Duodenal mucosa (tissue), 2 donors: ENCODE measurements at regions not wholly inside any gene's neighbourhood (a gene's known extent, or its start where the extent isn't known, plus 50 kb on each side); places are given as distances from the start of the nearest gene placed in this dataset.

Source experiments
- H3K27ac ChIP-seq: one replicate; pipeline ENCODE4 v1.7.0; 2013; ENCODE audit warnings: low read depth, low read length
- H3K27me3 ChIP-seq, 2 donors: one replicate each; pipeline ENCODE4 v1.7.0; 2013; ENCODE audit warnings: low read length in 2 of 2, control low read depth in 1 of 2; ENCODE audit not compliant: insufficient read depth in 2 of 2, control insufficient read depth in 1 of 2
- H3K36me3 ChIP-seq, 2 donors: one replicate each; pipeline ENCODE4 v1.7.0; 2013; ENCODE audit warnings: low read length in 2 of 2, control low read depth in 1 of 2; ENCODE audit not compliant: insufficient read depth in 2 of 2, control insufficient read depth in 1 of 2
- H3K4me1 ChIP-seq, 2 donors: one replicate each; pipeline ENCODE4 v1.7.0; 2013; ENCODE audit warnings: low read length in 2 of 2, control low read depth in 1 of 2; ENCODE audit not compliant: insufficient read depth in 2 of 2, control insufficient read depth in 1 of 2
- H3K4me3 ChIP-seq, 2 donors: one replicate each; pipeline ENCODE4 v1.7.0; 2013; ENCODE audit warnings: low read length in 2 of 2, low read depth in 1 of 2
- H3K9ac ChIP-seq, 2 donors: one replicate each; pipeline ENCODE4 v1.7.0; 2013; ENCODE audit warnings: low read length in 2 of 2, low read depth in 1 of 2
- H3K9me3 ChIP-seq, 2 donors: one replicate each; pipeline ENCODE4 v1.7.0; 2013; ENCODE audit warnings: low read length in 2 of 2, control low read depth in 1 of 2; ENCODE audit not compliant: control insufficient read depth in 1 of 2

GRCh38 chr15:29434280-29434679 lies 164.7 kb upstream of the NSMCE3 start:
- Histone ChIP-seq H3K27me3 (no peaks in the 10 kb centered on the region), H3K4me1 (peaks cover 2 to 5% of the 10 kb centered on the region in 2 donors), H3K4me3 (no peak overlapping the region), H3K36me3 (no peaks in the 10 kb centered on the region), H3K9me3 (no peaks in the 10 kb centered on the region), H3K9ac (no peak overlapping the region), H3K27ac (no peak overlapping the region)

GRCh38 chr15:29433507-29434248 lies 164.1 kb upstream of the NSMCE3 start:
- no peak overlapping the region for H3K27ac ChIP-seq
- peaks cover 0 to 2% of the 10 kb centered on the region in 2 donors for H3K4me1 ChIP-seq

GRCh38 chr15:29433050-29433318 lies 163.4 kb upstream of the NSMCE3 start:
- H3K4me1 ChIP-seq, result no peaks in the 10 kb centered on the region
- no peak overlapping the region for H3K4me3 ChIP-seq
- H3K9me3 ChIP-seq, result no peaks in the 10 kb centered on the region
- H3K27me3 ChIP-seq, result no peaks in the 10 kb centered on the region
- no peaks in the 10 kb centered on the region for H3K36me3 ChIP-seq
- no peak overlapping the region for H3K27ac ChIP-seq
- H3K9ac ChIP-seq, result no peak overlapping the region

More at GRCh38 chr15:29433507-29434248, 164.1 kb upstream of the NSMCE3 start:
- Histone ChIP-seq H3K9me3 (no peaks in the 10 kb centered on the region), H3K9ac (no peak overlapping the region), H3K4me3 (no peak overlapping the region), H3K36me3 (no peaks in the 10 kb centered on the region), H3K27me3 (no peaks in the 10 kb centered on the region)

GRCh38 chr15:29432191-29433049 lies 162.8 kb upstream of the NSMCE3 start:
- H3K4me1 ChIP-seq, result no peaks in the 10 kb centered on the region
- no peak overlapping the region for H3K9ac ChIP-seq
- H3K27ac ChIP-seq, result no peak overlapping the region
- H3K27me3 ChIP-seq, result no peaks in the 10 kb centered on the region
- H3K4me3 ChIP-seq, result no peak overlapping the region
- H3K36me3 ChIP-seq, result no peaks in the 10 kb centered on the region
- no peaks in the 10 kb centered on the region for H3K9me3 ChIP-seq

GRCh38 chr15:29430831-29431230 lies 161.2 kb upstream of the NSMCE3 start:
- no peaks in the 10 kb centered on the region for H3K27me3 ChIP-seq
- no peaks in the 10 kb centered on the region for H3K36me3 ChIP-seq
- no peak overlapping the region for H3K4me3 ChIP-seq
- no peaks in the 10 kb centered on the region for H3K9me3 ChIP-seq
- H3K27ac ChIP-seq, result no peak overlapping the region
- no peak overlapping the region for H3K9ac ChIP-seq
- no peaks in the 10 kb centered on the region for H3K4me1 ChIP-seq

GRCh38 chr15:29430124-29430523 lies 160.5 kb upstream of the NSMCE3 start:
- H3K27me3 ChIP-seq, result no peaks in the 10 kb centered on the region
- no peaks in the 10 kb centered on the region for H3K4me1 ChIP-seq
- H3K36me3 ChIP-seq, result no peaks in the 10 kb centered on the region
- H3K4me3 ChIP-seq, result no peak overlapping the region
- no peaks in the 10 kb centered on the region for H3K9me3 ChIP-seq
- no peak overlapping the region for H3K27ac ChIP-seq
- no peak overlapping the region for H3K9ac ChIP-seq

GRCh38 chr15:29429584-29429983 lies 160.0 kb upstream of the NSMCE3 start:
- H3K9me3 ChIP-seq, result no peaks in the 10 kb centered on the region
- H3K27ac ChIP-seq, result no peak overlapping the region
- H3K4me1 ChIP-seq, result no peaks in the 10 kb centered on the region
- no peaks in the 10 kb centered on the region for H3K36me3 ChIP-seq
- no peaks in the 10 kb centered on the region for H3K27me3 ChIP-seq
- no peak overlapping the region for H3K9ac ChIP-seq
- H3K4me3 ChIP-seq, result no peak overlapping the region

- Histone ChIP-seq H3K27ac (no peak overlapping the region), H3K27me3 (no peaks in the 10 kb centered on the region), H3K9ac (no peak overlapping the region), H3K36me3 (no peaks in the 10 kb centered on the region), H3K4me3 (no peak overlapping the region), H3K9me3 (no peaks in the 10 kb centered on the region), H3K4me1 (no peaks in the 10 kb centered on the region)
Observed at GRCh38 chr15:29428925-29429573, 159.4 kb upstream of the NSMCE3 start.

- H3K4me3 ChIP-seq, result no peak overlapping the region
- H3K9ac ChIP-seq, result no peak overlapping the region
- no peaks in the 10 kb centered on the region for H3K36me3 ChIP-seq
- H3K27ac ChIP-seq, result no peak overlapping the region
- no peaks in the 10 kb centered on the region for H3K27me3 ChIP-seq
- H3K9me3 ChIP-seq, result no peaks in the 10 kb centered on the region
- H3K4me1 ChIP-seq, result no peaks in the 10 kb centered on the region
Observed at GRCh38 chr15:29425864-29426263, 156.2 kb upstream of the NSMCE3 start.

GRCh38 chr15:29424118-29424517 lies 154.5 kb upstream of the NSMCE3 start:
- no peak overlapping the region for H3K9ac ChIP-seq
- H3K27me3 ChIP-seq, result no peaks in the 10 kb centered on the region
- no peaks in the 10 kb centered on the region for H3K4me1 ChIP-seq
- no peaks in the 10 kb centered on the region for H3K9me3 ChIP-seq
- no peak overlapping the region for H3K4me3 ChIP-seq
- no peaks in the 10 kb centered on the region for H3K36me3 ChIP-seq
- no peak overlapping the region for H3K27ac ChIP-seq
